Keratinocyte (primary cell): ENCODE measurements at regions not wholly inside any gene's neighbourhood (a gene's known extent, or its start where the extent isn't known, plus 50 kb on each side); places are given as distances from the start of the nearest gene placed in this dataset.
A peak's percentile ranks its signal among the peaks of the same experiment; 100 is the strongest.

ENCODE experiments used
- DNase-seq: peaks from one replicate; pipeline ENCODE4 v3.0.0-alpha.2; 2011; ENCODE audit warnings: low read depth, missing footprints, low spot score
- FAIRE-seq: peaks from 2 replicates; lab custom pipeline; 2011; peaks lifted over from hg19 to GRCh38; lab: Jason Lieb, UNC
- H2AFZ ChIP-seq: 2 replicates; pipeline ENCODE4 v1.6.0; 2012; ENCODE audit warnings: low read length, control low read depth, inconsistent platforms; ENCODE audit not compliant: control insufficient read depth
- H3K27ac ChIP-seq: 2 replicates; pipeline ENCODE4 v1.5.1; 2011; ENCODE audit warnings: low read length; ENCODE audit not compliant: control insufficient read depth, insufficient read depth
- H3K27me3 ChIP-seq: 3 replicates; pipeline ENCODE4 v1.6.0; 2011; ENCODE audit warnings: low read length; ENCODE audit not compliant: control insufficient read depth, insufficient read depth; ENCODE audit errors: extremely low read depth
- H3K36me3 ChIP-seq, 2 experiments: 2 replicates in 1 of 2; 3 replicates in 1 of 2; pipeline ENCODE4 v1.5.1; 2011; ENCODE audit warnings: low read length in 2 of 2, mild to moderate bottlenecking in 1 of 2; ENCODE audit not compliant: control insufficient read depth in 2 of 2, insufficient read depth in 2 of 2; ENCODE audit errors: extremely low read depth in 1 of 2
- H3K4me1 ChIP-seq: 3 replicates; pipeline ENCODE4 v1.5.1; 2011; ENCODE audit warnings: low read length; ENCODE audit not compliant: control insufficient read depth, insufficient read depth; ENCODE audit errors: extremely low read depth
- H3K4me2 ChIP-seq: 3 replicates; pipeline ENCODE4 v1.6.0; 2011; ENCODE audit warnings: low read depth, low read length; ENCODE audit not compliant: control insufficient read depth, insufficient read depth; ENCODE audit errors: extremely low read depth
- H3K4me3 ChIP-seq, 3 experiments: fragments of 200-600 bp in 1 of 3; sonication (generic) in 1 of 3; 2 replicates in 2 of 3; 3 replicates in 1 of 3; pipeline ENCODE4 v1.5.1; 2011 to 2016; ENCODE audit warnings: low read length in 3 of 3, mild to moderate bottlenecking in 3 of 3, control low read depth in 2 of 3, inconsistent platforms in 1 of 3, low read depth in 1 of 3, mixed read lengths in 1 of 3, mixed run types in 1 of 3, moderate library complexity in 1 of 3; ENCODE audit not compliant: control insufficient read depth in 2 of 3, insufficient read depth in 2 of 3; ENCODE audit errors: extremely low read depth in 1 of 3
- H3K79me2 ChIP-seq: 2 replicates; pipeline ENCODE4 v1.6.0; 2012; ENCODE audit warnings: low read length; ENCODE audit not compliant: control insufficient read depth, insufficient read depth
- H3K9ac ChIP-seq: 3 replicates; pipeline ENCODE4 v1.6.0; 2011; ENCODE audit warnings: low read length; ENCODE audit not compliant: control insufficient read depth, insufficient read depth; ENCODE audit errors: extremely low read depth
- H3K9me1 ChIP-seq: 3 replicates; pipeline ENCODE4 v1.6.0; 2011; ENCODE audit warnings: low read length; ENCODE audit not compliant: control insufficient read depth, insufficient read depth; ENCODE audit errors: extremely low read depth
- H3K9me3 ChIP-seq: 2 replicates; pipeline ENCODE4 v1.5.1; 2012; ENCODE audit warnings: low read depth, low read length; ENCODE audit not compliant: control insufficient read depth
- H4K20me1 ChIP-seq: 3 replicates; pipeline ENCODE4 v1.6.0; 2011; ENCODE audit warnings: low read length; ENCODE audit not compliant: control insufficient read depth, insufficient read depth; ENCODE audit errors: extremely low read depth
- EZH2 ChIP-seq: IDR thresholded peaks from one replicate; pipeline ENCODE4 v1.6.1; 2012; ENCODE audit warnings: inconsistent platforms, mild to moderate bottlenecking, low read length, moderate library complexity
- dilution Hi-C: fragments of 300-500 bp; cut with MboI; formaldehyde crosslinking; loops from one replicate; pipeline ENCODE4 v1.7.0; 2020; ENCODE audit warnings: low sequenced_read_pairs; ENCODE audit not compliant: extremely low pct_ligation_motif_present
- TF ChIP-seq, protein P1 (sequence below), 3 experiments: IDR thresholded peaks in 1 of 3; conservative IDR thresholded peaks in 1 of 3; optimal IDR thresholded peaks in 1 of 3; 2 replicates in 2 of 3; 3 replicates in 1 of 3; pipeline versions ENCODE3 to v1.5.1; 2011; ENCODE audit warnings: low read length in 3 of 3, mild to moderate bottlenecking in 3 of 3, moderate library complexity in 2 of 3, control low read depth in 1 of 3, inconsistent platforms in 1 of 3; ENCODE audit not compliant: insufficient read depth in 2 of 3; ENCODE audit errors: extremely low read depth in 1 of 3

DNA sequence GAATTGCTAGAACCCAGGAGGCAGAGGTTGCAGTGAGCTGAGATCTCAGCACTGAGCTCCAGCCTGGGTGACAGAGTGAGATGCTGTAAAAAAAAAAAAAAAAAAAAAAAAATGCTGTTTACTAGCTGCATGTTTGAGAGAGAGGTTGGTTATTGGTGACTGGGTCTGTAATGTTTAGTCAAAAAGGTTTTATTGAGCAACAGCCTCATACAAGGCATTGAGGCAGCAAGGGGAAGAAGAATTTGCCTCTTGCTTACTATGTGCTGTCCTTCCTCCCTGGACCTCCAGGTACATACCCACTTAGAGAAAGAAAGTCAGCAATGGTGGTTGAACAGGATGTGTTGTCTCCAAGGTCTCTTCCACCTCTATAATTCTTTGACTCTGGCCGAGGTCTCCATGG lies 140.7 kb upstream of the SPRY4 start:
- no peak overlapping the region for H3K27ac ChIP-seq
- H3K79me2 ChIP-seq: no peaks in the 10 kb centered on the region
- dilution Hi-C loops: no loop called here
- no peaks in the 10 kb centered on the region for H3K36me3 ChIP-seq
- no peaks in the 10 kb centered on the region for H3K27me3 ChIP-seq
- no peaks in the 10 kb centered on the region for H3K4me1 ChIP-seq
- no peaks in the 10 kb centered on the region for H3K9me1 ChIP-seq
- no peaks in the 10 kb centered on the region for H3K9me3 ChIP-seq
- H4K20me1 ChIP-seq: no peaks in the 10 kb centered on the region
- H3K4me3 ChIP-seq: no peak overlapping the region
- H2AFZ ChIP-seq: no peak overlapping the region
- H3K9ac ChIP-seq: no peak overlapping the region
- TF ChIP-seq, protein P1, sequence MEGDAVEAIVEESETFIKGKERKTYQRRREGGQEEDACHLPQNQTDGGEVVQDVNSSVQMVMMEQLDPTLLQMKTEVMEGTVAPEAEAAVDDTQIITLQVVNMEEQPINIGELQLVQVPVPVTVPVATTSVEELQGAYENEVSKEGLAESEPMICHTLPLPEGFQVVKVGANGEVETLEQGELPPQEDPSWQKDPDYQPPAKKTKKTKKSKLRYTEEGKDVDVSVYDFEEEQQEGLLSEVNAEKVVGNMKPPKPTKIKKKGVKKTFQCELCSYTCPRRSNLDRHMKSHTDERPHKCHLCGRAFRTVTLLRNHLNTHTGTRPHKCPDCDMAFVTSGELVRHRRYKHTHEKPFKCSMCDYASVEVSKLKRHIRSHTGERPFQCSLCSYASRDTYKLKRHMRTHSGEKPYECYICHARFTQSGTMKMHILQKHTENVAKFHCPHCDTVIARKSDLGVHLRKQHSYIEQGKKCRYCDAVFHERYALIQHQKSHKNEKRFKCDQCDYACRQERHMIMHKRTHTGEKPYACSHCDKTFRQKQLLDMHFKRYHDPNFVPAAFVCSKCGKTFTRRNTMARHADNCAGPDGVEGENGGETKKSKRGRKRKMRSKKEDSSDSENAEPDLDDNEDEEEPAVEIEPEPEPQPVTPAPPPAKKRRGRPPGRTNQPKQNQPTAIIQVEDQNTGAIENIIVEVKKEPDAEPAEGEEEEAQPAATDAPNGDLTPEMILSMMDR (optimal IDR thresholded peaks at IDR 0.05 in 1 of 3, IDR thresholded peaks at IDR 0.05 in 1 of 3, conservative IDR thresholded peaks at IDR 0.05 in 1 of 3; ENCODE audit: extremely low read depth in 1 of 3, insufficient read depth in 2 of 3, low read length in 3 of 3): no peak
- TF ChIP-seq EZH2: no peak
- FAIRE-seq: peak; percentile 44
- DNase-seq: no peak
- no peak overlapping the region for H3K4me2 ChIP-seq

DNA sequence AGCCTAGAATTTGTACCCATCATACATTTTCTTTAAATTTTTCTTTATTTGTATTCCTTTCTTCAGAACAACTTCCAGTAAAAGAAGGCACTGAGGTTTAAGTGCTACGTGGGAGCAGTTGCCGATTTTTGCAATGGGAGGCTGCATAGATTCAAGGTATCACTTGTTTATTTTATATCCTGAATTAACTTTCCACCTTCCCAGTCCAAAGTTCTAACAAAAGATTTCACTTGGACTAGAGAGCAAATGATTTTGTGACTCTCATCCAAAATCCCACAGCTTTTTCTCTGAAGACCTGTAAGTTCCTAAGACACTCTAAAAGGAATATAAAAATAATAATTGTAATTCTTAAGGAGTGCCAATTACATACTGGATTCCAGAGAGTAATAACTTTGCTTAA lies 139.1 kb upstream of the SPRY4 start:
- H3K27ac ChIP-seq: no peak overlapping the region
- no peaks in the 10 kb centered on the region for H4K20me1 ChIP-seq
- H3K27me3 ChIP-seq: no peaks in the 10 kb centered on the region
- no peak for FAIRE-seq
- TF ChIP-seq EZH2: no peak
- TF ChIP-seq, protein P1 (optimal IDR thresholded peaks at IDR 0.05 in 1 of 3, IDR thresholded peaks at IDR 0.05 in 1 of 3, conservative IDR thresholded peaks at IDR 0.05 in 1 of 3; ENCODE audit: extremely low read depth in 1 of 3, insufficient read depth in 2 of 3, low read length in 3 of 3): no peak
- no peak overlapping the region for H2AFZ ChIP-seq
- DNase-seq: no peak
- no peak overlapping the region for H3K9ac ChIP-seq
- H3K79me2 ChIP-seq: no peaks in the 10 kb centered on the region
- no peak overlapping the region for H3K4me2 ChIP-seq
- no peaks in the 10 kb centered on the region for H3K4me1 ChIP-seq
- no peaks in the 10 kb centered on the region for H3K36me3 ChIP-seq
- H3K9me3 ChIP-seq: no peaks in the 10 kb centered on the region
- no peak overlapping the region for H3K4me3 ChIP-seq
- no peaks in the 10 kb centered on the region for H3K9me1 ChIP-seq
- dilution Hi-C loops: no loop called here
